AG04450 (cell line): ENCODE measurements at regions not wholly inside any gene's neighbourhood (a gene's known extent, or its start where the extent isn't known, plus 50 kb on each side); places are given as distances from the start of the nearest gene placed in this dataset.

Experiments
- CTCF ChIA-PET: fragments of 300-600, 350-600 bp; formaldehyde crosslinking; extraction: SDS; loops from one replicate; lab custom pipeline; 2022; ENCODE audit warnings: antibody characterized with exemption, inconsistent platforms; lab: Charles Lee
- POLR2A ChIA-PET: fragments of 350-600 bp; formaldehyde crosslinking; extraction: SDS; loops from one replicate; lab custom pipeline; 2021; ENCODE audit warnings: antibody characterized with exemption, inconsistent platforms; lab: Yijun Ruan, JAX
- DNase-seq: peaks from one replicate; pipeline ENCODE4 v3.0.0-alpha.2; 2011; ENCODE audit warnings: low read depth, low spot score
- H3K27ac ChIP-seq: one replicate; pipeline ENCODE4 v1.5.1; 2012; ENCODE audit warnings: low read depth, low read length, control low read depth
- H3K27me3 ChIP-seq: one replicate; pipeline ENCODE4 v1.6.0; 2012; ENCODE audit warnings: low read length; ENCODE audit not compliant: control insufficient read depth, insufficient read depth
- H3K4me3 ChIP-seq: 2 replicates; pipeline ENCODE4 v1.5.1; 2011; ENCODE audit warnings: mild to moderate bottlenecking, low read depth, low read length, control low read depth
- H3K9me3 ChIP-seq: 2 replicates; pipeline ENCODE4 v1.5.1; 2012; ENCODE audit warnings: low read length; ENCODE audit not compliant: control insufficient read depth, insufficient read depth
- CTCF ChIP-seq: IDR thresholded peaks from 2 replicates; pipeline ENCODE4 v1.5.1; 2011; ENCODE audit warnings: low read depth, low read length, control low read depth, inconsistent platforms

- TF ChIP-seq CTCF, result no peak
- no peak for DNase-seq
- no peak overlapping the region for H3K27ac ChIP-seq
- CTCF ChIA-PET, result interaction anchor here (0.9 to 1.9 kb wide), 4 partner anchors 16 to 51 kb away, joined by 3 to 4 read pairs (median 4); no protein-coding TSS in a partner anchor
- POLR2A ChIA-PET, result no interaction called here
- H3K4me3 ChIP-seq, result peak overlapping the region; percentile 51
- H3K27me3 ChIP-seq, result no peaks in the 10 kb centered on the region
- no peaks in the 10 kb centered on the region; the same call in 1 of the 2 replicates for H3K9me3 ChIP-seq
Observed at GRCh38 chr5:61625681-61626621, 293.9 kb downstream of the ZSWIM6 start.

DNA sequence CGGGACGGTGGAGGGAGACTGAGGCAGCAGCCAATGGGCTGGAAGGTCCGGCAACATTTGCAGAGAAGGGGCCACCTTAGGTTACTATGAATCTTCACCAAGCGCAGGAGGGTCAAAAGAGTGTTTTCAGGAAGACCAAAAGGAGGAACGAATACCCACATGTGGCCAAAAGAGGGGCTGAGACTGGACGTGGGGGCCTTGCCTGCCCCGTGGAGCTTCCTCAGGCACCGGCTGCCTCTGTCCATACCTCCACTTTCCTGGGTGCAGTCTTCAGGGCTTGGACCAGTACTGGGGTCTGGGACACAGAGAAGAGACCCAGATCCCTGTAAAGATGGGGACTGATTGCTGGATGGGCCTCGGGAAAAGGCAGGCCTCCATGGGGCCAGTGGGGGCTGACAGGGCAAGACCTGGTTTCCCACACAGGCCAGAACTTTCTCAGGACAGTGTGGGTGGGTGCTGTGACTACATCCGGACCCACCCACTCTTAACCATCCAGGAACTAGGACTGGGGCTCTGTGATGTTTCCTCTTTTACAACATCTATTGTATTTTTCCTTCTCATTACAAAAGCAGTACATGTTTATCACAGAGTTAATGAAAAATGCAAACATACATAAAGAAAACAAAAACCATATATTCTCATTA lies 294.7 kb downstream of the ZSWIM6 start:
- TF ChIP-seq CTCF, result no peak
- H3K4me3 ChIP-seq, result no peak overlapping the region
- ChIA-PET POLR2A (no interaction called here), CTCF (no interaction called here)
- H3K27me3 ChIP-seq, result no peaks in the 10 kb centered on the region
- H3K9me3 ChIP-seq, result no peaks in the 10 kb centered on the region; the same call in 1 of the 2 replicates
- no peak for DNase-seq
- H3K27ac ChIP-seq, result no peak overlapping the region

DNA sequence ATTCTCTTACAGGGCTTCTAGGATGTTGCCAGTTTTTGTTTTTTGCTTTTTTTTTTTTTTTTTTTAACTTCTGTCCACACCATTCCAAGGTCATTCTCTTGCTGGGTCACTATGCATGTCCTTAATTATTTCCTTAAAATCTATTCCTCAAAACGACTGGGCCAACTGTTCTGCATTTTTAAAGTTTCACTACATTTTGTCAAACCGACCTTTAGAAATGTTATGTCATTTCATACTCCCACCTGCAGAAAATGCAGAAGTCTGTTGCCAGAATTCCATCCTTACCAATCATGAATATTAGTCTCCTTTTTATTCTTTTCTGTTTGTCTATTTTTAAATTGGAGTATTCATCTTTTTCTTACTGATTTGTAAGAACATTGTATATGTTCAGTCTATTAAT lies 295.5 kb downstream of the ZSWIM6 start:
- ChIA-PET CTCF (no interaction called here), POLR2A (no interaction called here)
- H3K9me3 ChIP-seq, result no peaks in the 10 kb centered on the region; the same call in 1 of the 2 replicates
- DNase-seq, result no peak
- no peak overlapping the region for H3K27ac ChIP-seq
- H3K4me3 ChIP-seq, result no peak overlapping the region
- no peaks in the 10 kb centered on the region for H3K27me3 ChIP-seq
- no peak for TF ChIP-seq CTCF

- peaks cover 2% of the 10 kb centered on the region for H3K27me3 ChIP-seq
- CTCF ChIA-PET, result no interaction called here
- DNase-seq, result no peak
- no peak for TF ChIP-seq CTCF
- no peak overlapping the region for H3K4me3 ChIP-seq
- no peak overlapping the region for H3K27ac ChIP-seq
- POLR2A ChIA-PET, result no interaction called here
- no peaks in the 10 kb centered on the region; the same call in 1 of the 2 replicates for H3K9me3 ChIP-seq
Observed at GRCh38 chr5:61630908-61631307, 298.9 kb downstream of the ZSWIM6 start.
